ENCODE measurements at regions not wholly inside any gene's neighbourhood (a gene's known extent, or its start where the extent isn't known, plus 50 kb on each side); places are given as distances from the start of the nearest gene placed in this dataset.

GRCh38 chr3:106783231-106783630 is 594.0 kb upstream of the CCDC54 start:
- H3K36me3 ChIP-seq (ENCODE audit: control insufficient read depth in 2 of 2, insufficient read depth in 2 of 2, low read length in 1 of 2) = no peaks in the 10 kb centered on the region
- H3K27ac ChIP-seq (ENCODE audit: low read depth in 1 of 2, low read length in 1 of 2) = no peak overlapping the region
- H3K27me3 ChIP-seq (ENCODE audit: control insufficient read depth in 2 of 2, insufficient read depth in 1 of 2, low read length in 1 of 2) = no peaks in the 10 kb centered on the region
- no peak for DNase-seq (ENCODE audit: low read depth in 6 of 9, low spot score in 9 of 9)
- H3K9me3 ChIP-seq (ENCODE audit: control insufficient read depth in 2 of 2, insufficient read depth in 1 of 2, low read length in 1 of 2) = no peaks in the 10 kb centered on the region
- no peaks in the 10 kb centered on the region for H3K4me1 ChIP-seq (ENCODE audit: control insufficient read depth in 2 of 2, insufficient read depth in 2 of 2, low read length in 2 of 2)
- H3K4me3 ChIP-seq (ENCODE audit: low read length in 2 of 2) = no peak overlapping the region

DNA sequence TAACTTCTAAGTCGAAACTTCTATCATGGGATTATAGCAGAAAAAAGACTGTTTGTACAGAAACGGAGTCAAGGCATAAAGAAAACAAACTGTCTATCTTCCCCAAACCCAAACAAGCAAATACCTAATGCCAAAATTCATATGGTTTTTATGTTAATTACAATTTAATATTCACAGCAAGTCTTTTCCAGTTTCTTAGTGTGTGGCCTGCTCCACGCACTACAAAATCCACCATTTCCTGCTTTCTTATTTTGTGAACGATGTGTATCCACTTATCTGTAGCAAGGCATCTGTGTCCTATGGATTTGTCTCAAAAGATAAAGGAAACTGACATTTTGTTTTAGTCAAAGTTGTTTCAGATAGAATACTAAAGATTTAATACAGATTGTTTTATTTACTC is 588.0 kb upstream of the CCDC54 start:
- Histone ChIP-seq H3K27me3 (ENCODE audit: control insufficient read depth in 2 of 2, insufficient read depth in 1 of 2, low read length in 1 of 2) (no peaks in the 10 kb centered on the region), H3K4me3 (ENCODE audit: low read length in 2 of 2) (no peak overlapping the region), H3K27ac (ENCODE audit: low read depth in 1 of 2, low read length in 1 of 2) (no peak overlapping the region), H3K9me3 (ENCODE audit: control insufficient read depth in 2 of 2, insufficient read depth in 1 of 2, low read length in 1 of 2) (no peaks in the 10 kb centered on the region), H3K36me3 (ENCODE audit: control insufficient read depth in 2 of 2, insufficient read depth in 2 of 2, low read length in 1 of 2) (no peaks in the 10 kb centered on the region), H3K4me1 (ENCODE audit: control insufficient read depth in 2 of 2, insufficient read depth in 2 of 2, low read length in 2 of 2) (no peaks in the 10 kb centered on the region)
- WGBS = 80% methylated on average over 4 of the region's 4 CpGs
- no peak for DNase-seq (ENCODE audit: low read depth in 6 of 9, low spot score in 9 of 9)

- WGBS = 100% methylated on average over 1 of the region's 1 CpG
Measured at GRCh38 chr3:106792716-106793115, 584.5 kb upstream of the CCDC54 start.

DNA sequence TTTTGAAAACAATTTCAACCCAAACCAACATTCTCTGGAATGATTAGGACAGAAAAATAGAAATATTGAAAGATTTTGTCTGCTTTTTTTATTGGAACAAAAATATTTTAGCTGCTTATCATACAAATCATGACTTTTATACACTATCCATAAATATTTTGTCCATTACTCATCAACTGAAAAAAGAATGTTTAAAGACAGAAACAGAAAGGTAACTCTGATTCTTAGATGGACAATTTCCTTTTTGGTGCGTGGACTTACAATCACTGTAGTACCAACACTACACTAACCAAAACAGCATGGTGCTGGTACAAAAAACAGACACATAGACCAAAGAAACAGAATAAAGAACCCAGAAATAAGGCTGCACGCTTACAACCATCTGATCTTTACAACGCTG is 582.8 kb upstream of the CCDC54 start:
- no peak overlapping the region for H3K27ac ChIP-seq (ENCODE audit: low read depth in 1 of 2, low read length in 1 of 2)
- no peak for DNase-seq (ENCODE audit: low read depth in 6 of 9, low spot score in 9 of 9)
- H3K36me3 ChIP-seq (ENCODE audit: control insufficient read depth in 2 of 2, insufficient read depth in 2 of 2, low read length in 1 of 2) = no peaks in the 10 kb centered on the region
- no peaks in the 10 kb centered on the region for H3K27me3 ChIP-seq (ENCODE audit: control insufficient read depth in 2 of 2, insufficient read depth in 1 of 2, low read length in 1 of 2)
- H3K4me1 ChIP-seq (ENCODE audit: control insufficient read depth in 2 of 2, insufficient read depth in 2 of 2, low read length in 2 of 2) = no peaks in the 10 kb centered on the region
- no peak overlapping the region for H3K4me3 ChIP-seq (ENCODE audit: low read length in 2 of 2)
- WGBS = 98% methylated on average over 3 of the region's 3 CpGs
- H3K9me3 ChIP-seq (ENCODE audit: control insufficient read depth in 2 of 2, insufficient read depth in 1 of 2, low read length in 1 of 2) = no peaks in the 10 kb centered on the region

More at GRCh38 chr3:106792716-106793115, 584.5 kb upstream of the CCDC54 start:
- H3K27ac ChIP-seq (ENCODE audit: low read depth in 1 of 2, low read length in 1 of 2) = no peak overlapping the region
- no peaks in the 10 kb centered on the region for H3K27me3 ChIP-seq (ENCODE audit: control insufficient read depth in 2 of 2, insufficient read depth in 1 of 2, low read length in 1 of 2)
- DNase-seq (ENCODE audit: low read depth in 6 of 9, low spot score in 9 of 9) = no peak
- no peak overlapping the region for H3K4me3 ChIP-seq (ENCODE audit: low read length in 2 of 2)
- no peaks in the 10 kb centered on the region for H3K36me3 ChIP-seq (ENCODE audit: control insufficient read depth in 2 of 2, insufficient read depth in 2 of 2, low read length in 1 of 2)
- H3K4me1 ChIP-seq (ENCODE audit: control insufficient read depth in 2 of 2, insufficient read depth in 2 of 2, low read length in 2 of 2) = no peaks in the 10 kb centered on the region
- H3K9me3 ChIP-seq (ENCODE audit: control insufficient read depth in 2 of 2, insufficient read depth in 1 of 2, low read length in 1 of 2) = no peaks in the 10 kb centered on the region

- Histone ChIP-seq H3K9me3 (ENCODE audit: control insufficient read depth in 2 of 2, insufficient read depth in 1 of 2, low read length in 1 of 2) (no peaks in the 10 kb centered on the region), H3K27me3 (ENCODE audit: control insufficient read depth in 2 of 2, insufficient read depth in 1 of 2, low read length in 1 of 2) (no peaks in the 10 kb centered on the region), H3K4me3 (ENCODE audit: low read length in 2 of 2) (no peak overlapping the region), H3K36me3 (ENCODE audit: control insufficient read depth in 2 of 2, insufficient read depth in 2 of 2, low read length in 1 of 2) (no peaks in the 10 kb centered on the region), H3K27ac (ENCODE audit: low read depth in 1 of 2, low read length in 1 of 2) (no peak overlapping the region), H3K4me1 (ENCODE audit: control insufficient read depth in 2 of 2, insufficient read depth in 2 of 2, low read length in 2 of 2) (no peaks in the 10 kb centered on the region)
- DNase-seq (ENCODE audit: low read depth in 6 of 9, low spot score in 9 of 9) = no peak
- 41% methylated on average over 1 of the region's 1 CpG for WGBS
Measured at GRCh38 chr3:106795553-106795952, 581.7 kb upstream of the CCDC54 start.

GRCh38 chr3:106797461-106797860 is 579.8 kb upstream of the CCDC54 start:
- WGBS = 95% methylated on average over 2 of the region's 2 CpGs

DNA sequence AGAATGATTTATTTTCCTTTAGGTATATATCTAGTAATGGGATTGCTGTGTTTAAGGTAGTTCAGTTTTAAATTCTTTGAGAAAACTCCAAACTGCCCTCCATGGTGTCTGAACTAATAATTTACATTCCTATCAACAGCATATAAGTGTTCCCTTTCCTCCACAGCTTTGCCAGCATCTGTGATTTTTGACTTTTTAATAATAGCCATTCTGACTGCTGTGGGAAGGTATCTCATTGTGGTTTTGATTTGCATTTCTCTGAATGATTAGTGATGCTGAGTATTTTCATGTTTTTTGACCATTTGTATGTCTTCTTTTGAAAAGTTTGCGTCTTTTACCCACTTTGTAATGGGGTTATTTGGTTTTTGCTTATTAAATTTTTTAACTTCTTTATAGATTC is 571.6 kb upstream of the CCDC54 start:
- no peak for DNase-seq (ENCODE audit: low read depth in 6 of 9, low spot score in 9 of 9)
- no peaks in the 10 kb centered on the region for H3K4me1 ChIP-seq (ENCODE audit: control insufficient read depth in 2 of 2, insufficient read depth in 2 of 2, low read length in 2 of 2)
- no peak overlapping the region for H3K27ac ChIP-seq (ENCODE audit: low read depth in 1 of 2, low read length in 1 of 2)
- no peaks in the 10 kb centered on the region for H3K36me3 ChIP-seq (ENCODE audit: control insufficient read depth in 2 of 2, insufficient read depth in 2 of 2, low read length in 1 of 2)
- no peak overlapping the region for H3K4me3 ChIP-seq (ENCODE audit: low read length in 2 of 2)
- H3K27me3 ChIP-seq (ENCODE audit: control insufficient read depth in 2 of 2, insufficient read depth in 1 of 2, low read length in 1 of 2) = no peaks in the 10 kb centered on the region
- 90% methylated on average over 1 of the region's 1 CpG for WGBS
- H3K9me3 ChIP-seq (ENCODE audit: control insufficient read depth in 2 of 2, insufficient read depth in 1 of 2, low read length in 1 of 2) = no peaks in the 10 kb centered on the region

More at GRCh38 chr3:106797461-106797860, 579.8 kb upstream of the CCDC54 start:
- Histone ChIP-seq H3K36me3 (ENCODE audit: control insufficient read depth in 2 of 2, insufficient read depth in 2 of 2, low read length in 1 of 2) (no peaks in the 10 kb centered on the region), H3K27me3 (ENCODE audit: control insufficient read depth in 2 of 2, insufficient read depth in 1 of 2, low read length in 1 of 2) (no peaks in the 10 kb centered on the region), H3K4me1 (ENCODE audit: control insufficient read depth in 2 of 2, insufficient read depth in 2 of 2, low read length in 2 of 2) (no peaks in the 10 kb centered on the region), H3K27ac (ENCODE audit: low read depth in 1 of 2, low read length in 1 of 2) (no peak overlapping the region), H3K9me3 (ENCODE audit: control insufficient read depth in 2 of 2, insufficient read depth in 1 of 2, low read length in 1 of 2) (no peaks in the 10 kb centered on the region), H3K4me3 (ENCODE audit: low read length in 2 of 2) (no peak overlapping the region)
- DNase-seq (ENCODE audit: low read depth in 6 of 9, low spot score in 9 of 9) = no peak

DNA sequence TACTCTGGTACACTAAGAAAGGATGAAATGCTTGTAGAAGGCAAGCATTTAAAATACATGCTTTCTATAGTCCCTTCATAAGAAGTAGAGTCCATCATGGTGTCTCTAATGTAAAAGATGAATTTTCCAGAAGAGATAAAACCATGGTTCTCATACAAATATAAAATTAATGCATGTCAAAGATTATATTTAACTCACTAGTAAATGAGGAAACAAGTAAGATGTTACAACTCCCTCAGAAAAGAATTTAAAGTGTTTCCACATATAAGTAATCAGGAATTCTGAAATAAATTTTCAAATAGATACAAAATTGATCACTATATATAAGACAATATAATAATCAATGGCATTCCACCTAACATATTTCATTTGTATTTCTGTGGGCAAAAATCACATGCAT is 570.3 kb upstream of the CCDC54 start:
- no peak overlapping the region for H3K4me3 ChIP-seq (ENCODE audit: low read length in 2 of 2)
- DNase-seq (ENCODE audit: low read depth in 6 of 9, low spot score in 9 of 9) = no peak
- no peaks in the 10 kb centered on the region for H3K36me3 ChIP-seq (ENCODE audit: control insufficient read depth in 2 of 2, insufficient read depth in 2 of 2, low read length in 1 of 2)
- no peaks in the 10 kb centered on the region for H3K4me1 ChIP-seq (ENCODE audit: control insufficient read depth in 2 of 2, insufficient read depth in 2 of 2, low read length in 2 of 2)
- no peaks in the 10 kb centered on the region for H3K9me3 ChIP-seq (ENCODE audit: control insufficient read depth in 2 of 2, insufficient read depth in 1 of 2, low read length in 1 of 2)
- no peaks in the 10 kb centered on the region for H3K27me3 ChIP-seq (ENCODE audit: control insufficient read depth in 2 of 2, insufficient read depth in 1 of 2, low read length in 1 of 2)
- no peak overlapping the region for H3K27ac ChIP-seq (ENCODE audit: low read depth in 1 of 2, low read length in 1 of 2)

- Histone ChIP-seq H3K4me3 (ENCODE audit: low read length in 2 of 2) (no peak overlapping the region), H3K4me1 (ENCODE audit: control insufficient read depth in 2 of 2, insufficient read depth in 2 of 2, low read length in 2 of 2) (no peaks in the 10 kb centered on the region), H3K27me3 (ENCODE audit: control insufficient read depth in 2 of 2, insufficient read depth in 1 of 2, low read length in 1 of 2) (no peaks in the 10 kb centered on the region), H3K27ac (ENCODE audit: low read depth in 1 of 2, low read length in 1 of 2) (no peak overlapping the region), H3K9me3 (ENCODE audit: control insufficient read depth in 2 of 2, insufficient read depth in 1 of 2, low read length in 1 of 2) (no peaks in the 10 kb centered on the region), H3K36me3 (ENCODE audit: control insufficient read depth in 2 of 2, insufficient read depth in 2 of 2, low read length in 1 of 2) (no peaks in the 10 kb centered on the region)
- DNase-seq (ENCODE audit: low read depth in 6 of 9, low spot score in 9 of 9) = no peak
- WGBS = 96% methylated on average over 3 of the region's 3 CpGs
Measured at GRCh38 chr3:106809041-106809440, 568.2 kb upstream of the CCDC54 start.

- H3K4me3 ChIP-seq (ENCODE audit: low read length in 2 of 2) = no peak overlapping the region
- H3K9me3 ChIP-seq (ENCODE audit: control insufficient read depth in 2 of 2, insufficient read depth in 1 of 2, low read length in 1 of 2) = no peaks in the 10 kb centered on the region
- no peak for DNase-seq (ENCODE audit: low read depth in 6 of 9, low spot score in 9 of 9)
- WGBS = 63% methylated on average over 2 of the region's 2 CpGs
- H3K4me1 ChIP-seq (ENCODE audit: control insufficient read depth in 2 of 2, insufficient read depth in 2 of 2, low read length in 2 of 2) = no peaks in the 10 kb centered on the region
- no peaks in the 10 kb centered on the region for H3K27me3 ChIP-seq (ENCODE audit: control insufficient read depth in 2 of 2, insufficient read depth in 1 of 2, low read length in 1 of 2)
- no peak overlapping the region for H3K27ac ChIP-seq (ENCODE audit: low read depth in 1 of 2, low read length in 1 of 2)
- no peaks in the 10 kb centered on the region for H3K36me3 ChIP-seq (ENCODE audit: control insufficient read depth in 2 of 2, insufficient read depth in 2 of 2, low read length in 1 of 2)
Measured at GRCh38 chr3:106809623-106810299, 567.5 kb upstream of the CCDC54 start.
